ENCODE measurements at regions not wholly inside any gene's neighbourhood (a gene's known extent, or its start where the extent isn't known, plus 50 kb on each side); places are given as distances from the start of the nearest gene placed in this dataset.

GRCh38 chr7:121624958-121625357 lies 228.8 kb upstream of the FAM3C start:
- Mint-ChIP-seq H3K9me3 (no peaks in the 10 kb centered on the region), H3K4me1 (ENCODE audit: low read depth) (no peaks in the 10 kb centered on the region), H3K36me3 (ENCODE audit: low read depth) (no peaks in the 10 kb centered on the region), H3K27me3 (no peaks in the 10 kb centered on the region), H3K27ac (no peak overlapping the region), H3K4me3 (no peak overlapping the region)
- ChIA-PET POLR2A (no interaction called here), CTCF (interaction anchor here (1.0 kb wide), 1 partner anchor 17 kb away, joined by 3 read pairs; no protein-coding TSS in a partner anchor)
- ATAC-seq (no peak), DNase-seq (no peak)
- no peak for TF ChIP-seq CTCF (IDR thresholded peaks at IDR 0.05)
- intact Hi-C loops (cut with micrococcal nuclease) = no loop called here

- DNase-seq = no peak
- intact Hi-C loops (cut with micrococcal nuclease) = no loop called here
- ChIA-PET POLR2A (no interaction called here), CTCF (no interaction called here)
- ATAC-seq = no peak
- Mint-ChIP-seq H3K4me3 (no peak overlapping the region), H3K27me3 (no peaks in the 10 kb centered on the region), H3K27ac (no peak overlapping the region), H3K4me1 (ENCODE audit: low read depth) (no peaks in the 10 kb centered on the region), H3K36me3 (ENCODE audit: low read depth) (no peaks in the 10 kb centered on the region), H3K9me3 (no peaks in the 10 kb centered on the region)
- no peak for TF ChIP-seq CTCF (IDR thresholded peaks at IDR 0.05)
Observed at GRCh38 chr7:121623130-121623872, 227.2 kb upstream of the FAM3C start.

- Mint-ChIP-seq H3K36me3 (ENCODE audit: low read depth) (no peaks in the 10 kb centered on the region), H3K4me1 (ENCODE audit: low read depth) (no peaks in the 10 kb centered on the region), H3K9me3 (peaks cover 3% of the 10 kb centered on the region), H3K27ac (no peak overlapping the region), H3K4me3 (no peak overlapping the region), H3K27me3 (no peaks in the 10 kb centered on the region)
- CTCF ChIA-PET = no interaction called here
- ATAC-seq = no peak
- intact Hi-C loops (cut with micrococcal nuclease) = no loop called here
- POLR2A ChIA-PET = interaction anchor here (0.8 kb wide), 1 partner anchor 22 kb away, joined by 3 read pairs; no protein-coding TSS in a partner anchor
- no peak for TF ChIP-seq CTCF (IDR thresholded peaks at IDR 0.05)
- no peak for DNase-seq
Observed at GRCh38 chr7:121621937-121622336, 225.8 kb upstream of the FAM3C start.

GRCh38 chr7:121620953-121621606 lies 225.0 kb upstream of the FAM3C start:
- ChIA-PET POLR2A (interaction anchor here (0.8 kb wide), 1 partner anchor 21 kb away, joined by 3 read pairs; no protein-coding TSS in a partner anchor), CTCF (no interaction called here)
- no peaks in the 10 kb centered on the region for H3K27me3 Mint-ChIP-seq
- no peak overlapping the region for H3K4me3 Mint-ChIP-seq
- no peak overlapping the region for H3K27ac Mint-ChIP-seq
- no peaks in the 10 kb centered on the region for H3K36me3 Mint-ChIP-seq (ENCODE audit: low read depth)
- DNase-seq (no peak), ATAC-seq (no peak)
- H3K9me3 Mint-ChIP-seq = peaks cover 3% of the 10 kb centered on the region
- no peak for TF ChIP-seq CTCF (IDR thresholded peaks at IDR 0.05)
- intact Hi-C loops (cut with micrococcal nuclease) = no loop called here
- H3K4me1 Mint-ChIP-seq (ENCODE audit: low read depth) = no peaks in the 10 kb centered on the region

GRCh38 chr7:121620206-121620605 lies 224.1 kb upstream of the FAM3C start:
- no peak for TF ChIP-seq CTCF (IDR thresholded peaks at IDR 0.05)
- Mint-ChIP-seq H3K27ac (no peak overlapping the region), H3K36me3 (ENCODE audit: low read depth) (no peaks in the 10 kb centered on the region), H3K4me3 (no peak overlapping the region), H3K27me3 (no peaks in the 10 kb centered on the region), H3K9me3 (peaks cover 3% of the 10 kb centered on the region), H3K4me1 (ENCODE audit: low read depth) (no peaks in the 10 kb centered on the region)
- ChIA-PET CTCF (no interaction called here), POLR2A (no interaction called here)
- ATAC-seq (no peak), DNase-seq (no peak)
- intact Hi-C loops (cut with micrococcal nuclease) = no loop called here
